GM12891 (cell line): ENCODE measurements at regions not wholly inside any gene's neighbourhood (a gene's known extent, or its start where the extent isn't known, plus 50 kb on each side); places are given as distances from the start of the nearest gene placed in this dataset.
"Not testable (repeated sequence)": the region's sequence is repeated elsewhere in the genome, so short reads cannot be mapped to it uniquely, and the experiment has no call there.

Experiments
- POLR2A ChIP-seq: IDR thresholded peaks from 2 replicates; pipeline ENCODE4 v1.6.1; 2011; ENCODE audit warnings: low read depth, low read length, control low read depth
- POLR2AphosphoS5 ChIP-seq: IDR thresholded peaks from 2 replicates; pipeline ENCODE4 v1.6.1; 2011; ENCODE audit warnings: low read depth, low read length, control low read depth
- SPI1 ChIP-seq: IDR thresholded peaks from 2 replicates; pipeline ENCODE4 v1.6.1; 2011; ENCODE audit warnings: low read depth, low read length, control low read depth

- TF ChIP-seq POLR2A, POLR2AphosphoS5, SPI1: not testable (repeated sequence)
Observed at GRCh38 chr2:87610974-87611373, 136.9 kb upstream of the PLGLB2 start.
